ELF-1 (cell line): ENCODE measurements at regions not wholly inside any gene's neighbourhood (a gene's known extent, or its start where the extent isn't known, plus 50 kb on each side); places are given as distances from the start of the nearest gene placed in this dataset.

Experiments
- DNase-seq: peaks from one replicate; pipeline ENCODE4 v3.0.0-alpha.2; 2016; ENCODE audit warnings: low read depth, low spot score

DNA sequence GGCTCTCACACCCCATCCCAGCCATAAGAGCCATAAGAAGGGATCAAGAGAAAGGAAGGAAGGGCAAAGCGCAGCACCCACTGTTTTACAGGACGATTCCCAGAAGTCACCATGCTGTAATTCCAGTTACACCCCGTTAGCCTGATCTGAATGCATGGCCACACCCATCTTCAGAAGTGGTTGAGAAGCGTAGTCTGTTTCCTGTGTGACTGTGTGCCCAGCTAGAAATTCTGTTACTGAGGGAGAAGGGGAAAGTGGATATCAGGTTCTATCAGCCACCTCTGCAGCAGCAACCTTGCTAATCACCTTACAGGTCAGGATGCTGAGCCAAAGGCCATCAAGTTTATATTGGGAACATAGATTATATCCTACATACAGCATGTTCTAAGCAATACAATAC, 260.0 kb downstream of the ABHD5 start:
- no peak for DNase-seq

DNA sequence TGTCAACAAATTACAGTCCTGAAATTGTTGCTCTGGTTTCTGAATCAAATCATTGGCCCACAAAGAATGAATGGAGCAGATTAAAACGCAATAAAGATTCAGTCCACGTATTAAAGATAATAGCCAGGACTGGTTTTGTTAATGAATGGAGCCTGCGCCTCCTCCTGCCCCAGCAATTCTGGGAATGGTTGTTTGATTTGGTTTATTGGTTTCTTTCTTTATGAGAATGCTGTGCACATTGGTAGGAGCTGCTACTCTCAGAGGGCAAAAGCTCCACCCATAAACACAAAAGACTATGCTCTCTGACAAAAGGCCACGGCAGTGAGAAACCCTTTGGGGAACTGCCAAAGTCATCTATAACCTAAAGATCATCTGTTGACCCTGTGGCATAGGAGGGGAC, 261.1 kb downstream of the ABHD5 start:
- no peak for DNase-seq

DNA sequence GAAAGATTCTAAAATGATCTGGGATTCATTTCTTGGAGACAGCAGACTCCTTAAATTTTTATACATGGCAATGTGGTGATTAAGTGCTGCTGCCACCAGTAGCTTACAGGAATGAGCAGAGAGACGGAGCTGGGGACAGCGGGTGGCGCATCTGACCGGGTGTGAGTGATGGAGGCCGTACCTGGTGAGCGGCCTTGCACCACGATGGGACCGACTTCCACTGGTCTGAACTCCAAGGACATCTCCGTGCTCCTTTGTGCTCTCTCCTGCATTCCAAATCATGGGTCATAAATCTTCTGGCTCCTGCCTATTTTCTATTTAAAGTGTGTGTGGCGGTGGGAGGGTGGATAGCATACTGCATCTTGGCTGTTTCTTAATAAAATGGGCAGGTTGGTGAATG, 262.6 kb downstream of the ABHD5 start:
- no peak for DNase-seq

DNA sequence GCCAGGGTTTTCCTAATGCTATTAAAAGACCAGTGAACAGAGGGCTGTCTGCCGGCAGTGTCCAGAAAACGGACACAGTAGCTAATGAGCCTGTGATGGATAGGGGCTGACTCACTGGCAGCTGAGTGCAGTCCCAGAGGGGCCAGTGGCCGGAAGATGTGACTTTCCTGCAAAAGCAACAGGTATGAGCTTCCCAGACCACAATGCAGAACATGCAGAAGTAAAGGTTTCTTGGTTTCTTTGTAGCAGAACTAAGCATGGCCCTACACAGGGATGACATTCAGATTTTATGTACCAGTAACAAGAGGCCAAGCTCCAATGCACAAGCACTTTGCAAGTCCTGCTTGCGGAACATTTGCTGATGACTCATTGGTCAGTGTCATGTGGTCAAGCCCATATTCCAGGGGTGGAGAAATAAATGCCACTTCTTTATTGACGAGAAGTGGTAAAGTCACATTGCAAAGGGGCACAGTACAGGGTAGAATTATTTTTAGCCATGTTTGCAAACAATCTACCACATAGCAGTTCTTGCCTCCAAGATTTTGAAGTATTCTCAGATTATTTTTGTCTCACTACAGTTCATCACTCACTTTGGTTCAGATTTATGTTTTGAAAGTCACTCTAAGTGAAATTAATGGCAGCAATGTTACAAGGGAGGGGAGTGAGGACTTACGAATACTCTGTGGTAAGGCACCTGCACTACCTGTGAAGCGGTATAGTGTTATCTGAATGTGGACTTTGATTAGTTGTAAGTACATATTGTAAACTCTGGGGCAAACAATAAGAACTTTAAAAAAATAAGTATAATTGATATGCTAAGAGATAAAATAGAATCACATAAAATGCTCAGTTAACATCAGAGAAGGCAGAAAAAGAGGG, 263.3 kb downstream of the ABHD5 start:
- DNase-seq = no peak

DNA sequence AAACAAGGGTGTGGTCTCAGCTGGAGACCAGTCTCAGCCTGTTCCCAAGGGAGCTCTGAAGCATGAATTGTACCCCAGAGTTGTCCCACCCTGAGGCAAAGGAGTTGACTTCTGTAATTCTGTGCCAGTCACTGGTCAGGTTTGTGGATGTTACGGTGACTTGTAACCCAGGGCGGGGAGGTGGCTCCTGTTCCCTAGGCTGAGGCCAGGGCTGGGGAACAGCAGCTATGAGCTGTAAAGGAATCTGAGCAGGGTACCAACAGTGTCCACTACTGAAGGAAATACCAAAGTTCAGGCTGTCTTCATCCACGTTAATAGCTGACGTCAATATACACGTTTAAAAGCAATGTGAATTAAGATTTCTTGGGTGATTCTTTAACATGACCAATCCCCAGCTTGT, 266.2 kb downstream of the ABHD5 start:
- no peak for DNase-seq

DNA sequence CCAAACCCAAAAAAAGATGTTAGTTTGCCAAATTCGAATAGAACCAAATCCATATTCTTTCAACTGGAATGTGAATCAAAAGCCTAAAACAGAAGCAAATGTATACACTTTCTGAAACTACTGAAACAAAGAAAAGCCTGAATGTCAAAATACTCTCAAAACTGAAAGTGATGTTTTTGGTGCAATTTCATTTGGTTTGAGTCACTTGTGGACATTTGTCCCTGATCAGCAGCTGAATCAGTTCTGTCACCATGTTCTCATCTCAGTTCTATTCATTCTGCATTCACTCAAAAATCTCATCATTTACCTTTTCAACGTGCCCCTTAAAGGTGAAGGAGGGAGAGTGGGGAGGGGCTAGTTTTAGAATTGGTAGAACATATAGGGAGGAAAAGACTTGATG, 266.8 kb downstream of the ABHD5 start:
- no peak for DNase-seq

- DNase-seq = no peak
Observed at GRCh38 chr3:43958005-43958770, 267.4 kb downstream of the ABHD5 start.

DNA sequence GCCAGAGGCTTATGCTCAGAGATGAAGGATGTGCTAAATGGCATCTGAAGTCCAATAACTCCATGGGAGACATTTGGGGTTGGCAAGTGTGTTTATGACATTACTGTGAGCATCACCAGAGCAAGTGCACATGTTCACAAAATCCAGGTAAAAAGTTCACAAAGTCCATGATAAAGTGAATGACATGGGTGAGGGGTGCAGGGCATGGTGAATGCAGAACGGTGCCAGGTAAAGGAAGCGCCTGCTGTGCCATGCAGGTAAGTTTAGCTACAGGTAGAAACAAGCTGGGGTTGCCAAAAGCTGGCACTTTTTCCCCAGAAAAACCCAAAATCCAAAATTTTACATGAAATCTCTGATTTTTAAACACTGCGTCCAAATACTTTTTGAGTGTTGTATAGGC, 268.2 kb downstream of the ABHD5 start:
- no peak for DNase-seq

DNA sequence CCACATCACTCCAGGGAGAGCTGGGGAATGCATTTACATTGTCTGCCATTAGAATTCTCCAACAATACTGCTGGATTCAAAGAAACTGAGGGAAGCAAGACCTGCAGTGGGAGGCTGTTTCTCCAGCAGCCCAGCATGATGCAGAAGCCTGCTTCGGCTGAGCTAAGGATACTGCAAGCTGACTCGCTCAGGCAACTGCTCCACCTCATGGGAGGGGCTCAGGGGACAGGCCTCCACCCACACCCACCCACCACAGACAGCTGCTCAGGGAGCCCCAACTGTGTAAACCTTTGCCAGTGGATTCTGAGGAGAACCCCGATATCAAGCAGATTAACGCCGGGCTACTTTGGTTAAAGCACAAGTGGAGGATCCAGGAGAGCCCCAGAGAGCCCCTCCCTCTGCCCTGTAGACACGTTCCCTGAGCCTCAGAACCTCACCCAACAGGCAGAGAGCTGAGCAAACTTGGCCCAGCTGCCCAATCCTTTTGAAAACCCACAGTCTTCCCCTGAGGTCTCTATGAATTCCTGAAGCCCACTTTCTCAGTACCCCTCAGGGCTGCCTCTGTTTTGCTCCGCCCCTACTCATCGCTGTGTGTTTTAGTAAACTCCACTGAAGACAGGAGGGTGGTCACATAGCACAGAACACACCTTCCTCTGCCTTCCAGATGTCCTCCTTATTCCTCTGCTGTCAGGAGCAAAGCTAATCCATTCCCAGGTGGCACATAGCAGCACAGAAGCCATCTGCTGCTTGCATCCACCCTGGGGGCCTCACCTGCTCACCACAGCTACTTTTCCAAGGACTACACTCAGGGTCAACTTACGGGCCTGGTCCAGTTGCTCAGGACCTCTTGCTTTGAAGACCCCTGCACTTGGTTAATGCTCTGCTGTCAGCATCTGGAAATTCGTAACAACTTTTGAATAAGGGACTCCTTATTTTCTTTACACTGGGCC, 269.0 kb downstream of the ABHD5 start:
- peak; percentile 14 for DNase-seq

DNA sequence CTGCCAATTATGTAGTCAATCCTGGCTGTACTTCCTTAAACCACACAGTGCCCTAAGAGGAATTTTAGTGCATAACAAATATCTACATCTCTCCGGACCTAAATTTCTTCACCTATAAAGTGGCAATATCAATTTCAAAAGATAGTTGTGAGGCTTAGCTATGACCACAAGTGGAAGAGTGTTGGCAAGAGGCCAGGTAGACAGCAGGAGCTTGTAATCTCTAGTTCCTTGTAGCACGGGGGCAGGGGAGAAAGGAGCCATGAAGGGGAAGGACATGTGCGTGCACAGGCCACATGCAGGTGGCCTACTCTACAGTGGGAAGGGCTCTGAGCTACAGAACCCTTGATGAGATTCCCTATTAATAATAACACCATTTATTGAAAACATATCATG, 269.7 kb downstream of the ABHD5 start:
- DNase-seq = no peak

DNA sequence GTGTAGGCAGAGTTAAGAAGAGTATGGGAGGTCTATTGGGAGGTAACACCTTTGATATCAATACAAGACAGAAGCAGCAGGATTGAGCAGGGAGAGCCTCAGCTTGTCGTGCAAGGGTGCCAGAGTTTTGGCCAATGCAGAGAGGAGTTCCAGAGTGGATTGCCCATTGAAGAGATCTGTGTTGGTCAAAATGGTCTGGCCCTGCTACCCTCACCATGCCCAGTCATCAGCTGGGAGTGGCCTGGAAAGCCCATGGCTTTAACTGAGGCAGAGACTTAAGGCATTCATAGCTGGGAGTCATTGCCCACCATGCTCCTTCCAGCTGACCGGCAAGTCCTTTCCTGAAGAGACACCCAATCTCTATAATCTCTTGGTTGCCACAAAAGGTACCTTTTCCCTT, 271.3 kb downstream of the ABHD5 start:
- no peak for DNase-seq

- DNase-seq = no peak
Observed at GRCh38 chr3:43963208-43963607, 272.5 kb downstream of the ABHD5 start.

GRCh38 chr3:43964640-43965039, 273.9 kb downstream of the ABHD5 start:
- no peak for DNase-seq

GRCh38 chr3:43965656-43966055, 274.9 kb downstream of the ABHD5 start:
- no peak for DNase-seq

DNA sequence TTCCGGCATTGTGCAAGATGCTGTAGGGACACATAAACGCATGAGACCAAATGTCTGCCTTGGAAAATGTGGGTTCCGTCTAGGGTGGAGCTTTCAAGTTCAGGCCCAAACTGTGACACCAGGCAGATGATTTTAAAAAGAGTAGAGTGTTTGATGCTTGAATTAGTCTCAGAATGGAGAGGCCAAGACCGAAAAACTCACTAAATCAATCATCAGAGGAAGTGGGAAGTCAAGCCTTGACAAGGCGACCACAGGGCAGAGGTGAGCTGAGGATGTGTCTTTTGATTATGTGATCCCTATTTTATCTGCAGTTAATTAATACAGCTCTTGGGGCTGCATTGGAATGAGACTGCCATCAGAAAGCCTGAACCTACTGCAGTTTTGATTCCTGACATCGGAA, 275.4 kb downstream of the ABHD5 start:
- no peak for DNase-seq

GRCh38 chr3:43966530-43966929, 275.2 kb upstream of the TOPAZ1 start:
- DNase-seq = no peak

DNA sequence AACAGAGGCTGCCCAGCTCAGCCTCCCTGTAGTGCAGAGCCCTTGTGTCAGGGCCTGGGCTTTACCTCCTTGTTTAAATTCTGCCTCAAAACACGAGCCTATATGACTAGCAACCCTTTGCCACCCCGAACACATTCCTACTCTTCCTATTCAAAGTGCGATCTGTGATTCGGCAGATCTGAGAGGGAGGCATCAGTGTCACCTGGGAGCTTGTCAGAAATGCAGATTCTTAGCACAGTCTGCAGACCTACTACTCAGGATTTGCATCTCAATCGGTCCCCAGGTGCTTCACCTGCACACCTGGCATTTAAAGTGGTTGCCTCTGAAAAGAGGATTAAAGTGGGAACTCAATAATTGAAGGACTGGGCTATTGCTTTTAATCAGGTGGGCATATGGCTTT, 273.2 kb upstream of the TOPAZ1 start:
- DNase-seq = no peak

DNA sequence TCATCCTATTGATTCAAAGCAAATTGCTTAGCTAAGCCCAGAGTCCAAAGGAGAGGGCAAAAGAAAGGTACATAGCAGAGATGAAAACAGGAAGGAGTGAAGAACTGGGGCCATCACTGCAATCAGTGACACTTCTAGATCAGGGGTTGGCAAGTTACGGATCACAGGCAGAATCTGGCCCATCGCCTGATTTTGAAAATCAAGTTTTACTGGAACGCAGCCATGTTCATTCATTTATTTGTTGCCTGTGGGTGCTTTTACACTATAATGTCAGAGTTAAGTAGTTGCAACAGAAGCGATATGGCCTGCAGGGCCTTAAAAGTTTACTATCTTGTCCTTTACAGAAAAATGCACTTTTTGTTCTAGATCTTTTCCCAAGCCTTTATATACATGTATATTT, 271.7 kb upstream of the TOPAZ1 start:
- DNase-seq = no peak

DNA sequence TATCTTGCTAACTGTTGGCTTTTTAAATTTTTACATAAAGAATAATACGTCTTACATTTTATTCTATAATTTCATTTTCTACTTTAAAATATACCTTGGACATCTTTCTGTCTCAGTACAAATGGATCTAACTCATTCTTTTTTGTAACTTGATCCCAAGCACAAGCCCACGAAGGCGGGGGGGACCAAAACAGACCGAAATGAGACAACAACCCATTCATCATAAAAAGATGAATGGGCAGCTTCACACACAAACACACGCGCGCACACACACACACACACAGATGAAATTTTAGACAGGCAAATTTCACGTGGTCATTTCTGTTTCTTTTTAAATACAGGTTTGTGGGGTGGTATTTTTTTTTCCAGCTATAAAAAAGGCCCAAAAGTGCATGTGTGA, 271.3 kb upstream of the TOPAZ1 start:
- DNase-seq = no peak

DNA sequence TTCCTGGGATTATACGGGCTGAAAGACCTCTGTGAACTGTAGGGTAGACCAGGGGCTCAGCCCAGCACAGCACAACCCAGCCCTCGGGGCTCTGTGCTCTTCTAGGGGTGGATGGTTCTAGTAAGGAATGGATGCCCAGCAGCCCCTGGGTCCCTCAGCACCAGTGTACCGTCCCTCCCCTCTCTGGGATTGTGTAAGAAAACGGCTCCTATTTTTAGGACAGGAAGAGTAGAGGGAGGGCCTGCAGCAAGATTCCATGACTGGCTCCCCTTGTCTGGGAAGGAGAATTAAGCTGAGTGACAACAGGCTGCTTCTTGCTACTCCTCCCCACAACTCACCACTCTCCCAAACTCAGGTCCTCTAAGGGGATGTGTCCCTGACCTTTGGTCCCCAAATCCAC, 270.8 kb upstream of the TOPAZ1 start:
- DNase-seq = no peak

DNA sequence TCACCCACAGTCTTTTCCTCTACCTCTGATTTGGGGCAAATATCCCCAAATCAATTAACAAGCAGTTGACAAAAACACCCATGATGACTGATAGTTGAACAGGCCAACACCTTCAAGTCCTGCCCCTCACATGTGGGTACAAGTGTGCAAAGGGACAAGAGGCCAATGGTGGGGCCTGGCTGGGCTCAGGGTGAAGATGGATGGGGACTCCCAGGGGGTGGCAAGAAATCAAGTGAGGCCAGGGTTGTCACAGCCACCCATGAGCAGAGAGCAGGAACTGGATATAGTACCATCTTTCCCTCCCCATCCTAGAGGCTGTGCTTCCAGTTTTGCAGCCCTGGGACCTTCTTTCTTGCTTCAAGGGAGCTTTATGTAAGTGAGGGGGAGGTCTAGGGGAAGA, 270.2 kb upstream of the TOPAZ1 start:
- DNase-seq = no peak

- no peak for DNase-seq
Observed at GRCh38 chr3:43978708-43979107, 263.0 kb upstream of the TOPAZ1 start.
